Uterus (tissue), 2 donors: ENCODE measurements at regions not wholly inside any gene's neighbourhood (a gene's known extent, or its start where the extent isn't known, plus 50 kb on each side); places are given as distances from the start of the nearest gene placed in this dataset.

ENCODE experiments used
- POLR2A ChIP-seq, 2 donors: fragments of 450-650 bp; IDR thresholded peaks; one replicate each; pipeline ENCODE4 v1.6.1; 2016; ENCODE audit warnings: antibody characterized with exemption in 2 of 2, mild to moderate bottlenecking in 1 of 2, moderate library complexity in 1 of 2
- TF ChIP-seq, protein P1 (sequence below), 4 experiments: fragments of 200-600 bp in 2 of 4; fragments of 450-650 bp in 2 of 4; sonication (generic) in 2 of 4; IDR thresholded peaks; one replicate each; pipeline ENCODE4 v1.5.1; 2016 to 2019; ENCODE audit warnings: antibody characterized with exemption in 4 of 4, mild to moderate bottlenecking in 2 of 4, moderate library complexity in 1 of 4

DNA sequence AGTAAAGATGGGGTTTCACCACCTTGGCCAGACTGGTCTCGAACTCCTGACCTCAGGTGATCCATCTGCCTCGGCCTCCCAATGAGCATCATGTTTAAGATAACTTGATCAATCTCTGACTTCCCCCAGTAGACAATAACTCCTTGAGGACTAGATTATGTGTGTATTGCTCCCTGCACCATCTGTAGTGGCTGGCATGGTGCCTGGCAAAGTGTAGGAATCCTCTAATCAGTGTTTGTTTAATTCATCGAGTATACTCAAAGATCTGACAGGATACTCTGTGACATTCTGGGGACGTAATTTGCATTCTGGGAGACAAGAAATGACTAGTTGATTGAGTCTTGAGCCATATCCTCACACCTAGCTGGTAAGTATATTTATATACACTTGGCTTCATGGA, 873.5 kb upstream of the TMEM132C start:
- TF ChIP-seq, protein P1, sequence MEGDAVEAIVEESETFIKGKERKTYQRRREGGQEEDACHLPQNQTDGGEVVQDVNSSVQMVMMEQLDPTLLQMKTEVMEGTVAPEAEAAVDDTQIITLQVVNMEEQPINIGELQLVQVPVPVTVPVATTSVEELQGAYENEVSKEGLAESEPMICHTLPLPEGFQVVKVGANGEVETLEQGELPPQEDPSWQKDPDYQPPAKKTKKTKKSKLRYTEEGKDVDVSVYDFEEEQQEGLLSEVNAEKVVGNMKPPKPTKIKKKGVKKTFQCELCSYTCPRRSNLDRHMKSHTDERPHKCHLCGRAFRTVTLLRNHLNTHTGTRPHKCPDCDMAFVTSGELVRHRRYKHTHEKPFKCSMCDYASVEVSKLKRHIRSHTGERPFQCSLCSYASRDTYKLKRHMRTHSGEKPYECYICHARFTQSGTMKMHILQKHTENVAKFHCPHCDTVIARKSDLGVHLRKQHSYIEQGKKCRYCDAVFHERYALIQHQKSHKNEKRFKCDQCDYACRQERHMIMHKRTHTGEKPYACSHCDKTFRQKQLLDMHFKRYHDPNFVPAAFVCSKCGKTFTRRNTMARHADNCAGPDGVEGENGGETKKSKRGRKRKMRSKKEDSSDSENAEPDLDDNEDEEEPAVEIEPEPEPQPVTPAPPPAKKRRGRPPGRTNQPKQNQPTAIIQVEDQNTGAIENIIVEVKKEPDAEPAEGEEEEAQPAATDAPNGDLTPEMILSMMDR (IDR thresholded peaks at IDR 0.05), result no peak
- TF ChIP-seq POLR2A (IDR thresholded peaks at IDR 0.05), result no peak
